HG03457 (cell line): ENCODE measurements at regions not wholly inside any gene's neighbourhood (a gene's known extent, or its start where the extent isn't known, plus 50 kb on each side); places are given as distances from the start of the nearest gene placed in this dataset.
A peak's percentile ranks its signal among the peaks of the same experiment; 100 is the strongest.
"Not testable (repeated sequence)": the region's sequence is repeated elsewhere in the genome, so short reads cannot be mapped to it uniquely, and the experiment has no call there.

Experiments
- ATAC-seq: cut with Tn5 transposase; IDR thresholded peaks from one replicate; pipeline ENCODE4 v1.9.1; 2021; ENCODE audit warnings: moderate number of reproducible peaks; ENCODE audit not compliant: unreplicated experiment

DNA sequence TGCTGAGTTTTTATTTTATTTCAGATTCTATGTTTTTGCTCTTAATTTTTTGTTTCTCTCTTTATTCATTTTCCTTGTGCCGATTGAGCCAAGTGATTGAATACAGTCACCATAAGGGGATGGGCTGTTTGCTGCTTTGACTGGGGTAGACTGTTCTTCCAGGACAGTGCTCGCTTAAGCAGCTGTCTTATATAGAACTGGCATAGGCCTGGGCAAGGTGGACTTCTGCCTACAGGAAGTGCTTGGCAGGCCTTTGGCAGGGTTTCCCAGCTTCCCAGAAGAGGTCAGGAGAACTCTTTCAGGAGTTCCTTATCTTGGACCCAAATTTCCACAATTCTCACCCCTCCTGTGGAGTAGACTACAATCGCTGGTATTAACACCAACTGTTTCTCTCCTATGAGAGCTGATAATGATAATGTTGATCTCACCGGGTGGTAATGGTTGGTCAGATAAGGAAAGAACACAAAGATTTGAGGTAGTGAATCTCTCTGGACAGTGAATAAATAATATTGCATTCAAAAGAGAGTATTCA is 207.5 kb upstream of the ST6GAL2 start:
- no peak for ATAC-seq

DNA sequence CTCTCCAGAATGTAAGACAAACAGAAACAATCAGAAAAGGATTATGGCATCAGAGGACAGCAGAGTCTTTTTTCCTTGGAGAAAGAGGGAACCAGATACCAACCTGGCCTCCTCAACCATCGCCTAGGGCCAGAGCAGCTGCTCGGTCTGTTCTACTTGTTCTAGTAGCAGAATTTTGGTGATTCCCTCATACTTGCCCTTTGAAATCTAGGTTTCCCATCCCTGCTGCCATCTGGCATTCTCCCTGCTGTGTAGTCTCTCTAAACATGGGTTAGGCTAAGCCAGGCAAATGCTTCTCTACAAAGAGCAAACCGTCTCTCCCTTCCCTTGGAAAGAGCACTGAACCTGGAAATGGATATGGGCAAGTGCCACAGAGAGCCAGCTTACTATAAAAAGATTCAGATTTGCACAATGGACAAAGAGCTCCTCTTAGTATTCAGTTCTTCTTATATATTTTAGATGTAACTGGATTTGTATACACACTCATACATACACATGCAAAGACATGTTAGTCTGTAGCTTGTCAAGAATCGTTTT is 208.6 kb upstream of the ST6GAL2 start:
- ATAC-seq, result no peak

DNA sequence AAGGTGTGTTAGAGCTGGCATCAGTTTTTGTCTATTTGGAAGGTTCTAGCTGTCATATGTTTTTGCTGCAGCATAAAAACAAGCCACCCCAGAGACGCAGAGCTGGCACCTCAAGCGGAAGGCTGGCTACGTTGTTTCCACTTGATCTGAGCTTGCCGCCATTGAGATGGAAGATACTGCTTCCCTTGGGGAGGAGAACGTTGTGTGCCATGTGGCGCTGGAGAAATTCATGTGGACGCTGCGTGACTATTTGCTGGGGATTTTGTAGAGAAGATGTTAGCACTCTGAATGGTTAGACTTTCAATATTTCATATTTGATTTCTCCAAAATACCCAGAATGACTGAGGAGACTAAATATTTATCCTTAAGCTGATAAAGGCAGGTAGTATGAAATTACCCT is 216.2 kb upstream of the ST6GAL2 start:
- no peak for ATAC-seq

DNA sequence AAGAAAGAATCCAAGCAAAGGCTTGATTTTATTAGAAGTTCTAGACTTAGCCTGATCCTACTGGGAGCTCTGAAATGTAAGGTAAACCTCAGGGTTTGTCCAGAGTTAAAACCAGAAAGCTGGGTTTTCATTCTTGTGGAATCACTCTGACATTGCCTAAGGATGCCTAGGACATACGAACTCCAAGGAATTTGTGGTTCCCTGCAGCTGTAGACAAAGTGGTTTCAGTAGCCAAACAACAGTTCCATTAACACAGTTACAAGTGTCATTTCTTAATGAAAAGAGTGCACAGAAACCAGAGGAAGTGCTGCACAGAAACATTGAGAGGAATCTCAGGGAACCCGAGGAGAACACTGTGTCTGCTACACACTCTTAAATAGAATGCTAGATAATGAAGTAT is 221.4 kb upstream of the ST6GAL2 start:
- ATAC-seq, result no peak

DNA sequence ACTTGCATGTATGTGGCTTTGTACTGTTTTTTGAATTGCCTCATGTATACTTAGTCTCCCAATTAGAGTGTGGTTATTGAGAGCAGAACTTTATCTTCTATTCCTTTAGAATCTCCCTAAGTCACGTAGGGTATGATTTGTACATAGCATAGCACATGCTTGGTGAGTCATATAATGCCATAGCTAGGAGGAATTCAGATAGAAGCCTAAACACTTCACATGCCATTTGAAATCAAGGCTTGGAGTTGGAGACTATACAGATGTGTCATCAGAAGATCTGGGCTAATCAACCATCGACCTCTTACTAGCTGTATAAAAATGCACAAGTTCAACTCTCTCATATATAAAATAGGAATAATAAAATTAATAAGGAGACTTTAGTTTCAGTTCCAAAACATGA is 222.6 kb upstream of the ST6GAL2 start:
- ATAC-seq, result no peak

GRCh38 chr2:107111623-107112022 is 225.7 kb upstream of the ST6GAL2 start:
- ATAC-seq, result no peak

GRCh38 chr2:107112561-107112960 is 226.6 kb upstream of the ST6GAL2 start:
- no peak for ATAC-seq

- no peak for ATAC-seq
Measured at GRCh38 chr2:107128381-107128780, 242.4 kb upstream of the ST6GAL2 start.

DNA sequence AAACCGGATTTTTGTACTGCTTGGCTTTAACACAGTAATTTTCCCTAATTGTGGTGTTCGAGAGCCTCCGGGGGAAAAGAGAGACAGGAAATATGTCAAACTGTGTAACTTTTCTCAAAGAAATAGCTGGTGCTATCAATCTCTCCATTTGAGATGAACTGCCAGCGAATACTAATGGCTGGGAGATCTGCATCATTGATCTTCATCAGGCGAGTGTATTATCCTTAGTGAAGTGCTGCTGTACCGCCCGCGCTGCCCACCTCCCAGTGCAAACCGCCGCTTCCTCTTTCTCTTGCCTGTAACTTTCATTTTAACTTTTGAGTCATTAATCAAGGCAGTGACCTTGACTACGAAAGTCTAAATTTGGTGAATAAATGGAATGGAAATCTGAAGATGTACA is 246.1 kb upstream of the ST6GAL2 start:
- peak; percentile 91 for ATAC-seq

DNA sequence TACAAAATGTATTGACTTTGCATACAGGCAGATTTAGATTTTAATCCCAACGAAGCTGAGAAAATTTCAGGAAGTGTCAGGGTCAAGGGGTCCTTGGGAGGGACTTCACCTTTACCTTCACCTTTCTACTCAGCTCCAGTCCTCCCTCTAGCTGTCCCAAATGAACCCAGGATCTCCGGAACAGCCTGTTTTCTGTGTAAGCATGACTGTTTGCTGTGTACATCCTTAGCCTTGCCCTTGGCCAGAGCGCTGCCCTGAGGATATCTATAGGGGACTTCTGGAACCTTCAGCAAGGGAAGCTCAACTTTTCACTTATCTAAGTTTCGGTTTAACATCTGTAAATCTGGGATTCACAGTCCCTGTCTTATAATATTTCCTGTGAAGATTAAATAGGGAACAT is 246.8 kb upstream of the ST6GAL2 start:
- ATAC-seq, result no peak

DNA sequence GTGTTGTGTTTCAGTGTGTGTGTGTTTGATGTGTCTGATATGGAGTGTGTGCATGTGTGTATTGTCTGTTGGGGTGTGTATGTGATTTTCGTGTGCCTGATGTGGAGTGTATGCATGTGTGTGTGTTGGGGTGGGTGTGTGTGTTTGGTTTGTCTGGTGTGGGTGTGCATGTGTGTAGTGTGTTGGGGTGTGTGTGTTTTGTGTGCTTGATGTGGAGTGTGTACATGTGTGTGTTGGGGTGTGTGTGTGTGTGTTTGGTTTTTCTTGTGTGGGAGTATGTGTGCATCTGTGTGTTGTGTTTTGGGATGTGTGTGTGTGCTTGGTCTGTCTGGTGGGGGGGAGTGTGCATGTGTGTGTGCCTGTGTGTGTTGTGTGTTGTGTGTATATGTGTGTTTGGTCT is 247.4 kb upstream of the ST6GAL2 start:
- no peak for ATAC-seq

DNA sequence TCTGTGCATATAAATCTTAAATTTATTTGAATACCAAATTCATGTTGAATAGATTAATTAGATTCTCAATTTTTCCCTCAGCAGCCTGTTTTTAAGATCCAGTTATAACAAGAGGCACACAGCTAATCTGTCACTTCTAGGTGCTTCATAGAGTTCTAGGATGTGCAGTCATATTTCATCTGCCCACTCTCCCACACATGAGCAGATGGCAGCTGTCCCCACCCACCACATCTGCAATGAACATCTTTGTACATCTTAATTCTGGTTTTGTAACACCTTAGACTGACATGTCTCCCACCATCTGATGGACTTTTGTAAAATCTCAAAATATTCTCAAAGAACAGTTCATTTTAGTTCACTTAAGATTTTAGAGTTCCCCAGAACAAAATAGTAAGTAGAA is 250.8 kb upstream of the ST6GAL2 start:
- no peak for ATAC-seq

GRCh38 chr2:107137706-107138105 is 251.7 kb upstream of the ST6GAL2 start:
- ATAC-seq, result no peak

DNA sequence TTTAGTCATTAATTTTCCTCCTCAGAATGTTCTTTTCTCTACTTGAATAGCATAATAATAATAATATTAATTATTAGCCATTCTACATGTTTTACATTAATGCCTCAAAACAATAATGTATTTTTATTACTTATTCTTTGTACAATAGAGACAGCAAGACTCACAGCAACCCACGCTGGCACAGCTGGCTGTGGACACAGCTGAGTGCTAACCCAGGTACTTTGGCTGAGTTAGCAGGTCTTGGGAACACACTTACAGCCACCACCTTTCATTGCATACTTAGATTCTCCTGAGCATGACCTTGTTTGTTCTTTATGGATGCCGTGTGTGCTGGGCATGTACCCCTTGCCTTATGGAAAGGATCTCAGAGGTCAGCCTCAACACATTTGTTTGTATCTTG is 260.2 kb upstream of the ST6GAL2 start:
- no peak for ATAC-seq

DNA sequence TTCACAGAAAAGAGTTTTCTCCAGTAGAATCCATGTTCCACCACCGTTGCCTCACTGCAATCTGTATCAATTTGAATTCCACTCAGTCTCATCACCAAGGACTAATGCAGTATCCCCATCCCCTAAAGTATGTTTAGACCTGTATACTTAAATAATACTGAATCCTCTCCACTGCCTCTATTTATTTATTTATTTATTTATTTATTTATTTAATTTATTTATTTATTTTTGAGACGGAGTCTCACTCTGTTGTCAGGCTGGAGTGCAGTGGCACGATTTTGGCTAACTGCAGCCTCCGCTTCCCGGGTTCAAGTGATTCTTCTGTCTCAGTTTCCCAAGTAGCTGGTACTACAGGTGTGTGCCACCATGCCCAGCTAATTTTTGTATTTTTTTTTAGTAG is 260.7 kb upstream of the ST6GAL2 start:
- ATAC-seq, result not testable (repeated sequence)

GRCh38 chr2:107148055-107148454 is 262.1 kb upstream of the ST6GAL2 start:
- no peak for ATAC-seq

- ATAC-seq, result no peak
Measured at GRCh38 chr2:107148496-107148895, 262.5 kb upstream of the ST6GAL2 start.

GRCh38 chr2:107160640-107161239 is 274.8 kb upstream of the ST6GAL2 start:
- no peak for ATAC-seq

DNA sequence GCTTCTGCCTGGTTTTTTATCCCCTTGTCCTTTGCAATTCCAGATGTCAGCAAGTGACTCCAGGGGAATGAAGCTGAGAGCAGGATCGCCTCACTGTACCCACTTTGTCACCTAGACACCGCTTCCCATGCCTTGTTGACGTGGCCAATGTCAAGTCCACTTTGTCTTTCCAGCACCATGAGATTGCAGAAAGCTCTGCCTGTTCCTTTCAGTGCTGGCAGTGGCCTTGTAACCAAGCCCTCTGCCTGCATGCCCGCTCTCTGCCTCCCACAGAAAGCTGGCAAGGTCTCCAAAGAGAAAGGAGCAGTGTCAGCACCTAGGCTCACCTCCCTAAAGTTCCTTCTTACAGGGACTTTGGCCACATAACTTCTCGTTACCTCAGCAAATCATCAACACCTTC is 282.2 kb upstream of the ST6GAL2 start:
- no peak for ATAC-seq

DNA sequence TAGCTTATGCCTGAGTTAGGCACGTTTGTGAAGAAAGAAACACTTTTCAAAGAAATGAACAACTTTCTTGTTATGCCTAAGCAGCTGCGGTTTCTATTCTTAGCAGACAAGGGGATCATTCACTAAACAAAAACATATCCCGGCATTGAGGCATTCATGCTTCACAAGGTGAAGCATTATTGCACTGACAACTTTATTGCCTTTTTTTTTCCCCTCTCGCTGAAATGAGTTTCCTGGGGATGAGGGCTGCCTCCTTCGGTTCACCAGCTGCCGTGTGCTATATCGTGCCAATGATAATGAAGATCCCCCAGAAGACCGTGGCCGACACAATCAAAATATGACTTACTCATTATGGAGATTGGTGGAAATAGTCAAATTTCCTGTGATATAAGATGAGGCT is 288.2 kb upstream of the ST6GAL2 start:
- ATAC-seq, result no peak

GRCh38 chr2:107182981-107183380 is 297.0 kb upstream of the ST6GAL2 start:
- ATAC-seq, result no peak

- ATAC-seq, result no peak
Measured at GRCh38 chr2:107187870-107188269, 301.9 kb upstream of the ST6GAL2 start.

DNA sequence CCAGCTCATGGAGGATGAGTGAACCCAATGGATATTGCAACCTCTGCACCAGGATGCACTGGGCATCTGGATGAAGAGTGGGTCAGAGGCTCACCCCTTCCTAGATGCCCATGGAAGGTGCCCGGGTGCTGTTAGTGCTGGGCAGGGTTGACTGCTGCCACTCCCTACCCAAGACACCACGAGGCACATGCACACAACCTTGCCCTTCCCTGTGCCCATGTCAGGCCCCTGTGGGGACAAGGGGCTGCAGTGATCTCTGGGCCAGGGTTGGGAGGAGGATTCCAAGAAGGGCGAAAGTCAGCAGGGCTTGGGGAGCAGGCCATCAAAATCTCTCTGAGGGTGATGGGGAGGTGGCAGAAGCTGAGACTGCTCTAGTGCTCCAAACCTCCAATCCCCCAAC is 309.7 kb upstream of the ST6GAL2 start:
- ATAC-seq, result no peak
